ENCODE measurements at regions not wholly inside any gene's neighbourhood (a gene's known extent, or its start where the extent isn't known, plus 50 kb on each side); places are given as distances from the start of the nearest gene placed in this dataset.

- TF ChIP-seq CTCF (IDR thresholded peaks at IDR 0.05) (no peak), POLR2A (IDR thresholded peaks at IDR 0.05) (no peak)
Observed at GRCh38 chr18:42275138-42275535, 320.1 kb downstream of the PIK3C3 start.
